ENCODE measurements at regions not wholly inside any gene's neighbourhood (a gene's known extent, or its start where the extent isn't known, plus 50 kb on each side); places are given as distances from the start of the nearest gene placed in this dataset.
"Not testable (repeated sequence)": the region's sequence is repeated elsewhere in the genome, so short reads cannot be mapped to it uniquely, and the experiment has no call there.

GRCh38 chr2:209141142-209141541, 282.7 kb upstream of the MAP2 start:
- ChIA-PET CTCF (no interaction called here), POLR2A (no interaction called here)

GRCh38 chr2:209141818-209142217, 282.0 kb upstream of the MAP2 start:
- POLR2A ChIA-PET = no interaction called here
- CTCF ChIA-PET = no interaction called here

- CTCF ChIA-PET, POLR2A ChIA-PET: not testable (repeated sequence)
These were observed 278.6 kb upstream of the MAP2 start for GRCh38 chr2:209145220-209145691.

- ChIA-PET CTCF (no interaction called here), POLR2A (no interaction called here)
These were observed 277.7 kb upstream of the MAP2 start for GRCh38 chr2:209145941-209146681.

- POLR2A ChIA-PET = no interaction called here
- CTCF ChIA-PET = no interaction called here
These were observed 277.0 kb upstream of the MAP2 start for GRCh38 chr2:209146682-209147320.

- ChIA-PET POLR2A (no interaction called here), CTCF (no interaction called here)
These were observed 275.9 kb upstream of the MAP2 start for GRCh38 chr2:209147981-209148380.

GRCh38 chr2:209160800-209161588, 262.9 kb upstream of the MAP2 start:
- CTCF ChIA-PET = no interaction called here

GRCh38 chr2:209162129-209162528, 261.7 kb upstream of the MAP2 start:
- ChIA-PET CTCF (no interaction called here), POLR2A (no interaction called here)

More at GRCh38 chr2:209160800-209161588, 262.9 kb upstream of the MAP2 start:
- POLR2A ChIA-PET = no interaction called here

GRCh38 chr2:209181984-209182383, 241.9 kb upstream of the MAP2 start:
- POLR2A ChIA-PET = no interaction called here

GRCh38 chr2:209186886-209187285, 237.0 kb upstream of the MAP2 start:
- CTCF ChIA-PET, POLR2A ChIA-PET: not testable (repeated sequence)

More at GRCh38 chr2:209181984-209182383, 241.9 kb upstream of the MAP2 start:
- CTCF ChIA-PET = no interaction called here

GRCh38 chr2:209189893-209190292, 234.0 kb upstream of the MAP2 start:
- CTCF ChIA-PET = no interaction called here

GRCh38 chr2:209191139-209191538, 232.7 kb upstream of the MAP2 start:
- ChIA-PET CTCF (no interaction called here), POLR2A (no interaction called here)

More at GRCh38 chr2:209189893-209190292, 234.0 kb upstream of the MAP2 start:
- POLR2A ChIA-PET = no interaction called here

GRCh38 chr2:209194717-209195116, 229.1 kb upstream of the MAP2 start:
- ChIA-PET POLR2A (no interaction called here), CTCF (no interaction called here)

GRCh38 chr2:209208211-209208610, 215.6 kb upstream of the MAP2 start:
- ChIA-PET CTCF (no interaction called here), POLR2A (no interaction called here)

GRCh38 chr2:209209943-209210342, 213.9 kb upstream of the MAP2 start:
- ChIA-PET CTCF (no interaction called here), POLR2A (no interaction called here)

- ChIA-PET CTCF (no interaction called here), POLR2A (no interaction called here)
These were observed 193.3 kb upstream of the MAP2 start for GRCh38 chr2:209230560-209230959.

- POLR2A ChIA-PET = no interaction called here
- CTCF ChIA-PET = no interaction called here
These were observed 187.5 kb upstream of the MAP2 start for GRCh38 chr2:209236377-209236776.

GRCh38 chr2:209238765-209239584, 184.9 kb upstream of the MAP2 start:
- CTCF ChIA-PET = no interaction called here

GRCh38 chr2:209239585-209239938, 184.3 kb upstream of the MAP2 start:
- CTCF ChIA-PET = no interaction called here
- POLR2A ChIA-PET = no interaction called here

More at GRCh38 chr2:209238765-209239584, 184.9 kb upstream of the MAP2 start:
- POLR2A ChIA-PET = no interaction called here

GRCh38 chr2:209240204-209240603, 183.6 kb upstream of the MAP2 start:
- ChIA-PET CTCF (no interaction called here), POLR2A (no interaction called here)
